CD4-positive, alpha-beta T cell treated with Interleukin-15 for 1 hour (primary cell): ENCODE measurements at regions not wholly inside any gene's neighbourhood (a gene's known extent, or its start where the extent isn't known, plus 50 kb on each side); places are given as distances from the start of the nearest gene placed in this dataset.

ENCODE experiments used
- DNase-seq: peaks from one replicate; pipeline ENCODE4 v3.0.0-alpha.2; 2020

GRCh38 chr7:138258197-138258559 lies 181.9 kb downstream of the AKR1D1 start:
- DNase-seq = no peak

- no peak for DNase-seq
Observed at GRCh38 chr7:138259675-138260074, 183.4 kb downstream of the AKR1D1 start.

- no peak for DNase-seq
Observed at GRCh38 chr7:138267934-138268333, 191.7 kb downstream of the AKR1D1 start.

- no peak for DNase-seq
Observed at GRCh38 chr7:138276891-138277290, 183.2 kb upstream of the TRIM24 start.

GRCh38 chr7:138278601-138279000 lies 181.5 kb upstream of the TRIM24 start:
- no peak for DNase-seq

GRCh38 chr7:138282997-138283396 lies 177.1 kb upstream of the TRIM24 start:
- DNase-seq = no peak

- DNase-seq = no peak
Observed at GRCh38 chr7:138285129-138285528, 174.9 kb upstream of the TRIM24 start.

GRCh38 chr7:138286846-138287245 lies 173.2 kb upstream of the TRIM24 start:
- no peak for DNase-seq

- DNase-seq = no peak
Observed at GRCh38 chr7:138287549-138287948, 172.5 kb upstream of the TRIM24 start.

GRCh38 chr7:138289082-138289481 lies 171.0 kb upstream of the TRIM24 start:
- no peak for DNase-seq

- no peak for DNase-seq
Observed at GRCh38 chr7:138289864-138290263, 170.2 kb upstream of the TRIM24 start.

GRCh38 chr7:138292951-138293350 lies 167.1 kb upstream of the TRIM24 start:
- DNase-seq = no peak

- DNase-seq = no peak
Observed at GRCh38 chr7:138295049-138295637, 164.9 kb upstream of the TRIM24 start.

- no peak for DNase-seq
Observed at GRCh38 chr7:138297526-138297925, 162.5 kb upstream of the TRIM24 start.

GRCh38 chr7:138299066-138299465 lies 161.0 kb upstream of the TRIM24 start:
- no peak for DNase-seq

- no peak for DNase-seq
Observed at GRCh38 chr7:138303230-138304070, 156.6 kb upstream of the TRIM24 start.

- no peak for DNase-seq
Observed at GRCh38 chr7:138304071-138304320, 156.1 kb upstream of the TRIM24 start.

GRCh38 chr7:138307633-138308032 lies 152.4 kb upstream of the TRIM24 start:
- DNase-seq = no peak

- no peak for DNase-seq
Observed at GRCh38 chr7:138308136-138308535, 151.9 kb upstream of the TRIM24 start.

GRCh38 chr7:138309186-138309585 lies 150.9 kb upstream of the TRIM24 start:
- no peak for DNase-seq

GRCh38 chr7:138313829-138314178 lies 146.3 kb upstream of the TRIM24 start:
- DNase-seq = no peak

GRCh38 chr7:138316421-138317043 lies 143.5 kb upstream of the TRIM24 start:
- no peak for DNase-seq

GRCh38 chr7:138317044-138317596 lies 142.9 kb upstream of the TRIM24 start:
- DNase-seq = no peak

GRCh38 chr7:138324941-138325340 lies 135.1 kb upstream of the TRIM24 start:
- no peak for DNase-seq
